ENCODE measurements at regions not wholly inside any gene's neighbourhood (a gene's known extent, or its start where the extent isn't known, plus 50 kb on each side); places are given as distances from the start of the nearest gene placed in this dataset.

DNA sequence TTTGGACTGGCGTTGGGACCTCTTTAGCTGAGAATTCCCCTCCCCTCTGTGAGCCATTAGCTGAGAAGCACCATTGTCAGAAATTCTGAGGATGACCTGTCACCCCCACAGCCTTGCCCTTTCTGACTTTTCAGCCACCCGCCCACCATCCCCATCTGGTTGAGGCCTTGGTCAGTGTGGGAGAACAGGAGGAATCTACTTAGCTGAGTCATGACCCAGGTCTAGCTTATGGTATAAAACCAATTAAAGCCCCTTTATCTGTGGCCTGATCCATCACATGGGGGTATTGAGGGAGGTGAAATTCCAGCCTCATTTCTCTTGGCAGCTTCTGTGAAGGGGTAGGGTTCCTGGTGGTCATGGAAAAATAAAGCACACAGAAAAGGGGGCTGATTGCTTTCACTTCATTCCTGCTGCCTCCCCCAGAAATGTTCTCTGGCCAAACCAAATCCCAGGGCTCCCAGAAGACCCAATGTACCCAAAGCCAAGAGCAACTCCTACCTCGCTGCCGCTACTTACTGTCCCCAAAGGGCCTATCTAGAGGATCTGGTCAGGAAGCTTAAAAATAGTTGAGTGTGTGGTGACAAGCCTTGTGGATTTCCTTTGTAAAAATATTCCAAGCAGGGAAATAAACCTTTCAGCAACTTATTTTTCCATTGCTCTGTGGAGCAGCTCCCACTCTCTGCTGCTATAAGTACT is 174.8 kb upstream of the TNC start:
- H3K4me3 ChIP-seq (ENCODE audit: low read depth, low read length), result no peak overlapping the region
- DNase-seq (ENCODE audit: low read depth), result no peak
- TF ChIP-seq, protein P1, sequence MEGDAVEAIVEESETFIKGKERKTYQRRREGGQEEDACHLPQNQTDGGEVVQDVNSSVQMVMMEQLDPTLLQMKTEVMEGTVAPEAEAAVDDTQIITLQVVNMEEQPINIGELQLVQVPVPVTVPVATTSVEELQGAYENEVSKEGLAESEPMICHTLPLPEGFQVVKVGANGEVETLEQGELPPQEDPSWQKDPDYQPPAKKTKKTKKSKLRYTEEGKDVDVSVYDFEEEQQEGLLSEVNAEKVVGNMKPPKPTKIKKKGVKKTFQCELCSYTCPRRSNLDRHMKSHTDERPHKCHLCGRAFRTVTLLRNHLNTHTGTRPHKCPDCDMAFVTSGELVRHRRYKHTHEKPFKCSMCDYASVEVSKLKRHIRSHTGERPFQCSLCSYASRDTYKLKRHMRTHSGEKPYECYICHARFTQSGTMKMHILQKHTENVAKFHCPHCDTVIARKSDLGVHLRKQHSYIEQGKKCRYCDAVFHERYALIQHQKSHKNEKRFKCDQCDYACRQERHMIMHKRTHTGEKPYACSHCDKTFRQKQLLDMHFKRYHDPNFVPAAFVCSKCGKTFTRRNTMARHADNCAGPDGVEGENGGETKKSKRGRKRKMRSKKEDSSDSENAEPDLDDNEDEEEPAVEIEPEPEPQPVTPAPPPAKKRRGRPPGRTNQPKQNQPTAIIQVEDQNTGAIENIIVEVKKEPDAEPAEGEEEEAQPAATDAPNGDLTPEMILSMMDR (conservative IDR thresholded peaks at IDR 0.05; ENCODE audit: low read depth, low read length), result no peak

DNA sequence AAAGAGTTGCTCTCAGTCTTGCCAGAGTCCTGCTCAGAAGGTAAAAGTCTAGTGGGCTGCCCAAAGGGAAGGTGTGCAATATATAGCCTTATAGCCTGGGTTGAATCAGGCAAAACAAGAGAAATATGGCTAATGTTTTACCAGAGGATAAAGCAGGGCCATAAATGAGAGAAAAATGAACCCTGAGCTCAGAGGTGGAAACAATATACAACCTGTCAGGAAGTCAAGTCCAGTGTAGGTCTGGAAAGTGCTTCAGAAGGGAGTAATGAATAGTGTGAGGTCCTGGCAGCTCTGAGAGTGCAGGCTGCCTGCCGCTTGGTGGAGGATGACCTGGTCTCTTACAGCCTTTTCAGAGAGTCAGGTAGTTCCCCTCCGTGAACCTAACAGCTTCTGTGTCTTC is 177.8 kb upstream of the TNC start:
- H3K4me3 ChIP-seq (ENCODE audit: low read depth, low read length), result no peak overlapping the region
- TF ChIP-seq, protein P1 (conservative IDR thresholded peaks at IDR 0.05; ENCODE audit: low read depth, low read length), result no peak
- no peak for DNase-seq (ENCODE audit: low read depth)

DNA sequence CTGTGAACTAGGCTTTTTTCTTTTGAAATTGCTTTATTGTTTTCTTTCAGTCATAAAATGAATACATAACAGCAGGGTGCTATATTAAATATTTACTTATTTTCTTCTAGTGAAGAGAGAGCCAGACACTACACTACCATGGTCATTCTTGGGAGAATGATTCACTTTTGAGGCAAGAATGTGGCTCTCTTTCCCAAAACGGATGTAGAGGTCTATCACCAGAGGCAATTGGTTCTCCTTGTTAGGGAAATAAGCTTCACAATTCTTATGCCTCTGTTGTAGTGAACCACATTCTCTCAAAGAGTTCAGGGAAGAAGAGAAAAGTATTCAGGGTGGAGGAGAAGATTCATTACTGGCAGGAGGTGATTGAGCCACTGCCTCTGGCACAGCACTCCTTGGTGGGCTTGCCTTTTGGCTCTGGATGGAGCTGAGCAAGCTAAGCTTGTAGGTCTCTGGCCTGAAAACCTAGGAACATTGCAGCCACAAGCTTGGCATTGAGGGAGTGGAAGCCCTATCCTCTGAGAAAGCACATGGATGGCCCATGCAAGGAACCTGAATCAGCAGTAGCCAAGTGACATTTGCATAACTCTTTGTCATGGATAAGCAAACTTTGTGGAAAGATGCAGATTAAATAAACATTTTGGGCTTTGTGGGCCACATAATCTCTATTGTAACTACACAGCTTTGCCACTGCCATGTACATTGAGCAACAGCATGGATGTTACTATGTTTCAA is 179.0 kb upstream of the TNC start:
- peak; percentile 25 for DNase-seq (ENCODE audit: low read depth)
- TF ChIP-seq, protein P1 (conservative IDR thresholded peaks at IDR 0.05; ENCODE audit: low read depth, low read length), result no peak
- H3K4me3 ChIP-seq (ENCODE audit: low read depth, low read length), result no peak overlapping the region

DNA sequence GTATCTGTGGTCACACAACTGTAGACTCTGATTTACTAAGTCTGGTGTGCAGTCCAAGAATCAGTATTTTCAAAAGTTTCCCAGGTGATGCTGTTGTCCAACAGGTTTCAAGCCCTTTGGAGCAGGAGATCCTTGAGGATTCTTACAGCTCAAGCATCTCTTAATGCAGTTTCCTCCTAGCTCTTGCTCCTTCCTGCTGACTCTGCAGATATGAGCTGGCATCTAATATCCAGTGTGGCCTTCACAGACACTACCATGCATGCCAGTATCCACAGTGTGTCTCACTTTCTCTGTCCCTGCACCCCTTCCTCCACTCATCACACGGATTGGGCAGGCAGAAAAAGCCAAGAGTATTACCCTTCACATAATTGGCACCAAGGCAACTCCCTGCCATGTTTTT is 182.2 kb upstream of the TNC start:
- TF ChIP-seq, protein P1 (conservative IDR thresholded peaks at IDR 0.05; ENCODE audit: low read depth, low read length), result no peak
- DNase-seq (ENCODE audit: low read depth), result no peak
- H3K4me3 ChIP-seq (ENCODE audit: low read depth, low read length), result no peak overlapping the region

DNA sequence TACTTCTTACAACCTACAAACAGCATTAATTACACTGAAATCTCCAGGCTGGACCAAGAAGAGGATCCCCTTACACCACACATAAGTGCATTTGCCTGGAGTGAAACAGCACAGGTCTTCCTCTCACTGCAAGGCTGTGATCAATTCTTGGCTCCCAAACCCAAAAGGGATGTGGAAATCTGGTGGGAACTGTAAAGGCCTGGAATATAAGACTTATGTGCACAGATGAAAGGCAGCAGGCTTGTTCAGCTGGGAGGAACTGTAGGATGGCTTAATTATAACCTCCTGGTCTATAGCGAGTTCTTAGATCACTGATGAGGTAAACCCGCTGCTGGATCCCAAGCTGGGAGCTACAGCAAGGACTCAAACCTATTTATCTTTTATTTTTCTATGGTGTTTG is 182.9 kb upstream of the TNC start:
- no peak overlapping the region for H3K4me3 ChIP-seq (ENCODE audit: low read depth, low read length)
- TF ChIP-seq, protein P1 (conservative IDR thresholded peaks at IDR 0.05; ENCODE audit: low read depth, low read length), result no peak
- DNase-seq (ENCODE audit: low read depth), result no peak

DNA sequence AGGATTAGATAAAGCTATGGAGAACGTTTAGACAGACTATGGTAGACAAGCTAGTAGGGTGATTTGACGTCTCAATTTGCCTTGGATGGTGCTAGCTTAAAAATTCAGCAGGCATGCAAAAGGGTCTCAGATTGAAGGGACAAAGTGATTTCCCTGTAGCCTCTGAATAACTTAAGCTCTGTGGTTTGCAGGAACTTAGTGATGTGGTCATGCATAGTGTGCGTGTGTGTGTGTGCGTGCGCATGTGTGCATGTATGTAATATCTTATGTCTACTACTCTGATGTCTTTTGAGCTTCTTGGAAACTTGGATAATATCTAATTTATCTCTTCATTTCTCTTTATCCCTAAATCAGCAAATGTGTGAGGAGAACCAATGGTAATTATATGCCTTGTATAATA is 183.6 kb upstream of the TNC start:
- TF ChIP-seq, protein P1 (conservative IDR thresholded peaks at IDR 0.05; ENCODE audit: low read depth, low read length), result no peak
- no peak for DNase-seq (ENCODE audit: low read depth)
- H3K4me3 ChIP-seq (ENCODE audit: low read depth, low read length), result no peak overlapping the region

DNA sequence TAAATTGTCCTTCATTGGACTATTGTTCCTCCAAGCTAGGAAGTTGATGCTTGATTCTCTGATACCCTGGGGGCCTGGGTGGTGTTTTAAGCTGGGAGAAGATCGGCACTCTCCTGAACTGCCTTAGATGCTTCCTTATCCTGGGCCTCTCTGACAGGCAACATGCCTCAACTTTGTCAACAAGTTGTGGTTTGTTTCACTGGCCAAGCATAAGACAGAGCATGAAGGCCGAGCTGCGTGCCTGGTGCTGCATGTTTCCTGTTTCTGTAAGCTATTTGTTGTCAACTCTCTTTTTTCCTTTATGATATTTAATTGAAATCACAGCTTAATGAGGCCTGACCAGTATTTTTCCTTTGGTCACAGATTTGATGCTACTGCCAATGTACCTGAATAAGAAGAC is 187.6 kb upstream of the TNC start:
- TF ChIP-seq, protein P1 (conservative IDR thresholded peaks at IDR 0.05; ENCODE audit: low read depth, low read length), result no peak
- no peak for DNase-seq (ENCODE audit: low read depth)
- H3K4me3 ChIP-seq (ENCODE audit: low read depth, low read length), result no peak overlapping the region

All from choroid plexus epithelial cell (primary cell).